ENCODE measurements at regions not wholly inside any gene's neighbourhood (a gene's known extent, or its start where the extent isn't known, plus 50 kb on each side); places are given as distances from the start of the nearest gene placed in this dataset.

GRCh38 chr4:125101719-125102118 is 213.0 kb upstream of the FAT4 start:
- Histone ChIP-seq H3K79me2 (ENCODE audit: control insufficient read depth, insufficient read depth, low read length) (no peaks in the 10 kb centered on the region), H3K27ac (ENCODE audit: insufficient read depth, low read depth, low read length) (no peak overlapping the region), H3K4me1 (ENCODE audit: control insufficient read depth, extremely low read depth, insufficient read depth, low read length) (peaks cover 4% of the 10 kb centered on the region), H3K9me1 (replicated peaks; ENCODE audit: control insufficient read depth, extremely low read depth, insufficient read depth, low read length) (no peaks in the 10 kb centered on the region), H2AFZ (ENCODE audit: low read depth, low read length) (no peak overlapping the region), H3K9ac (replicated peaks; ENCODE audit: extremely low read depth, insufficient read depth, low read length) (no peak overlapping the region), H3K4me3 (replicated peaks in 1 of 3; ENCODE audit: insufficient read depth in 1 of 3, low read depth in 1 of 3, low read length in 3 of 3) (no peak overlapping the region), H3K27me3 (ENCODE audit: control insufficient read depth in 2 of 2, insufficient read depth in 2 of 2, low read length in 2 of 2) (no peaks in the 10 kb centered on the region), H3K4me2 (ENCODE audit: insufficient read depth, low read length) (no peak overlapping the region), H3K36me3 (ENCODE audit: control insufficient read depth in 2 of 2, extremely low read depth in 1 of 2, insufficient read depth in 2 of 2, low read length in 2 of 2) (no peaks in the 10 kb centered on the region), H3K9me3 (replicated peaks; ENCODE audit: control insufficient read depth, insufficient read depth, low read length) (no peaks in the 10 kb centered on the region), H4K20me1 (replicated peaks; ENCODE audit: control insufficient read depth, extremely low read depth, insufficient read depth, low read length) (no peaks in the 10 kb centered on the region)
- DNase-seq (ENCODE audit: low read depth, low spot score) (no peak), FAIRE-seq (no peak)
- CTCF ChIA-PET, result no interaction called here
- intact Hi-C loops (cut with micrococcal nuclease) (no loop called here), dilution Hi-C loops (cut with MboI; ENCODE audit: extremely low pct_ligation_motif_present, low sequenced_read_pairs) (no loop called here)
- POLR2A ChIA-PET, result no interaction called here
- no TSS peak for BruUV-seq (replicated peaks)
- TF ChIP-seq POLR2A (IDR thresholded peaks at IDR 0.05; ENCODE audit: low read depth, low read length), result no peak
- no peak for TF ChIP-seq MAX (IDR thresholded peaks at IDR 0.05; ENCODE audit: insufficient read depth, insufficient read length)
- no peak for TF ChIP-seq CTCF (IDR thresholded peaks at IDR 0.05; ENCODE audit: extremely low read depth in 1 of 2, insufficient read depth in 1 of 2, low read depth in 1 of 2, low read length in 2 of 2)
- no peak for TF ChIP-seq JUN (IDR thresholded peaks at IDR 0.05; ENCODE audit: borderline replicate concordance, insufficient read depth, insufficient read length, low read depth)
- no peak for TF ChIP-seq POLR2AphosphoS5 (IDR thresholded peaks at IDR 0.05; ENCODE audit: insufficient read depth, low read depth, low read length)
- no peak for TF ChIP-seq GATA2 (IDR thresholded peaks at IDR 0.05; ENCODE audit: insufficient read depth, insufficient read length, low read depth, low read length)

DNA sequence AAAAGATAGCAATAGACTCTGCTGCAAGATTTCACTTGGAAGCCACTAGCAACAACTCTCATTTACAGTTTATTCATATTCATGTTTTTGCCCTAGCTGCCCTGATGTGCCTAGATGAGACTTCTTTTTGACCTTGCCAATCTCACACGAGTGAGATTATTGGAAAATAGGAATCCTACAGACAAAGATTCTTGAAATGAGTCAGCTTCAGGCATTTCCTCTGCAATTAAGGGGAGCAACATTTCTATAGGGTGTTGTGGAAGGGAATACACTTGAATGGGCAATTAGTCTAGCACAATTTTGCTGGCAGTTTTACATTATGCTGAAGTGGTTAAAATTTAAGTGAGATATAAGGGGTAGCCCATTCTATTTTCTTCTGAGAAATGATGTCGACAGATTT is 217.0 kb upstream of the FAT4 start:
- POLR2A ChIA-PET, result no interaction called here
- no peak overlapping the region for H3K9ac ChIP-seq (replicated peaks; ENCODE audit: extremely low read depth, insufficient read depth, low read length)
- no peaks in the 10 kb centered on the region for H3K27me3 ChIP-seq (ENCODE audit: control insufficient read depth in 2 of 2, insufficient read depth in 2 of 2, low read length in 2 of 2)
- FAIRE-seq, result peak; percentile 35
- CTCF ChIA-PET, result no interaction called here
- H3K27ac ChIP-seq (ENCODE audit: insufficient read depth, low read depth, low read length), result no peak overlapping the region
- H3K36me3 ChIP-seq (ENCODE audit: control insufficient read depth in 2 of 2, extremely low read depth in 1 of 2, insufficient read depth in 2 of 2, low read length in 2 of 2), result no peaks in the 10 kb centered on the region
- BruUV-seq (replicated peaks), result no TSS peak
- dilution Hi-C loops (cut with MboI; ENCODE audit: extremely low pct_ligation_motif_present, low sequenced_read_pairs) (no loop called here), intact Hi-C loops (cut with micrococcal nuclease) (no loop called here)
- TF ChIP-seq FOS (IDR thresholded peaks at IDR 0.05; ENCODE audit: borderline replicate concordance, insufficient read depth, low read length), result peak; percentile 61
- TF ChIP-seq GATA2 (IDR thresholded peaks at IDR 0.05; ENCODE audit: insufficient read depth, insufficient read length, low read depth, low read length), result no peak
- no peak for TF ChIP-seq CTCF (IDR thresholded peaks at IDR 0.05; ENCODE audit: extremely low read depth in 1 of 2, insufficient read depth in 1 of 2, low read depth in 1 of 2, low read length in 2 of 2)
- peak; percentile 39 for TF ChIP-seq JUN (IDR thresholded peaks at IDR 0.05; ENCODE audit: borderline replicate concordance, insufficient read depth, insufficient read length, low read depth)
- no peak for TF ChIP-seq MYC (IDR thresholded peaks at IDR 0.05; ENCODE audit: low read depth, low read length)
- TF ChIP-seq EZH2 (IDR thresholded peaks at IDR 0.05; ENCODE audit: borderline replicate concordance, low read depth, low read length, severe bottlenecking), result no peak
- no peak overlapping the region for H3K4me2 ChIP-seq (ENCODE audit: insufficient read depth, low read length)
- no peaks in the 10 kb centered on the region for H3K79me2 ChIP-seq (ENCODE audit: control insufficient read depth, insufficient read depth, low read length)
- H2AFZ ChIP-seq (ENCODE audit: low read depth, low read length), result no peak overlapping the region
- DNase-seq (ENCODE audit: low read depth, low spot score), result peak; percentile 54
- H3K4me3 ChIP-seq (replicated peaks in 1 of 3; ENCODE audit: insufficient read depth in 1 of 3, low read depth in 1 of 3, low read length in 3 of 3), result no peak overlapping the region
- no peaks in the 10 kb centered on the region for H3K9me3 ChIP-seq (replicated peaks; ENCODE audit: control insufficient read depth, insufficient read depth, low read length)
- H3K9me1 ChIP-seq (replicated peaks; ENCODE audit: control insufficient read depth, extremely low read depth, insufficient read depth, low read length), result no peaks in the 10 kb centered on the region
- no peaks in the 10 kb centered on the region for H4K20me1 ChIP-seq (replicated peaks; ENCODE audit: control insufficient read depth, extremely low read depth, insufficient read depth, low read length)
- peaks cover 4% of the 10 kb centered on the region for H3K4me1 ChIP-seq (ENCODE audit: control insufficient read depth, extremely low read depth, insufficient read depth, low read length)
